Right renal cortex interstitium (tissue), 3 donors: ENCODE measurements at regions not wholly inside any gene's neighbourhood (a gene's known extent, or its start where the extent isn't known, plus 50 kb on each side); places are given as distances from the start of the nearest gene placed in this dataset.
"Not testable (repeated sequence)": the region's sequence is repeated elsewhere in the genome, so short reads cannot be mapped to it uniquely, and the experiment has no call there.

Experiments used
- DNase-seq, 3 donors: peaks; one replicate each; pipeline ENCODE4 v3.0.0-alpha.2; 2013; ENCODE audit warnings: low read depth in 3 of 3, low spot score in 2 of 3

DNA sequence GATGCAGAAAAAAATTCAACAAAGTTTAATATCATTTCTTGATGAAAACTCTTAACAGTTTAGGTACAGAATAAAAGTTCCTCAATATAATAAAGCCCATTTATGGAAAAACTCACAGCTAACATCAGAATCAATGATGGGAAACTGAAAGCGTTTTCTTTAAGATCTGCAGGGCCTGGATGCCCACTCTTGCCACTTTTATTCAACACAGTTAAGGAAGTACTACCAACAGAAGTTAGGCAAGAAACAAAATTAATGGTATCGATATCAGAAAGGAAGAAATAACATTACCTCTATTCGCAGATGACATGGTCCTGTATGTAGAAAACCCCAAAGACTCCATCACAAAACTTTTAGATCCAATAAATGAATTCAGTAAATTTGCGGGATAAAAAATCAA, 542.4 kb upstream of the RGMB start:
- no peak for DNase-seq

DNA sequence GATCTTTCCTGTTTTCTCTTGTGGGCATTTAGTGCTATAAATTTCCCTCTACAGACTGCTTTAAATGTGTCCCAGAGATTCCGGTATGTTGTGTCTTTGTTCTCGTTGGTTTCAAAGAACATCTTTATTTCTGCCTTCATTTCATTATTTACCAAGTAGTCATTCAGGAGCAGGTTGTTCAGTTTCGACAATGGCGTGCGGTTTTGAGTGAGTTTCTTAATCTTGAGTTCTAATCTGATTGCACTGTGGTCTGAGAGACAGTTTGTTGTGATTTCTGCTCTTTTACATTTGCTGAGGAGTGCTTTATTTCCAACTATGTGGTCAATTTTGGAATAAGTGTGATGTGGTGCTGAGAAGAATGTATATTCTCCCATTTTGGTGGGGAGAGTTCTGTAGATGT, 535.7 kb upstream of the RGMB start:
- DNase-seq: not testable (repeated sequence)

DNA sequence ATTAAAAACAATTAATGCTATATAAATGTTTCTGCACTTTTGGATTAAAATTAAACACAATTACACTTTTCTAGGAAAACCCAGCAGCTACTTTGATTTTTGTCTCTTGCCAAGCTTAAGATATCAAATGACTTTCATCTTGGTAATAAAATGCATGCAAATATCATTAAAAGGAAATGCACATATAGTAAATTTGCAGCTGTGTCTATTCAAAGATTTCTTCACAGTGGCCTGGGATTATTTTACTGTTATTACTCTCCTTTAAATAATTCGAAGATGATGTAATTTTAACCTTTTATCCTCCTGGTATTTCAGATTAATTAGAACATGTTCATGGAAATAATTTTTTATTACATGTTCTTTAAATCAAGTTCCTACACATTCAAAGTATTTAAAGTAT, 529.5 kb upstream of the RGMB start:
- DNase-seq: no peak

DNA sequence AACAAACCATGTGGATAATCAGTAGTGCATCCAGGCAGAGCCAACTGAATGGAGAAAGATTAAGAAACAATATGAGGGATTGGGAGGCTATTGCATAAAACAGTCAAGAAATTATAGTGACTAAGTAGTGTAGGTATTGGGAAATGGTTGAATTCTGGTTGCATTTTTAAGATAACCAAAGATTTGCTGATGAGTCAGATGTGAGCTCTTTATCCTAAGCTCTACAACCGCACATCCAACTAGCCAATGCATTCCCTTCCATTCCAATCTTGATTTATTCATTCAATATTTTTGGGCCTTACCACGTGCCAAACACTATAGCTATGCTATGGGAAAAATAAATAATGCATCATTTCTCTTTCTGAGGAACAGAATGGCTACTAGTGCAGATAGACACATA, 524.5 kb upstream of the RGMB start:
- DNase-seq: no peak

DNA sequence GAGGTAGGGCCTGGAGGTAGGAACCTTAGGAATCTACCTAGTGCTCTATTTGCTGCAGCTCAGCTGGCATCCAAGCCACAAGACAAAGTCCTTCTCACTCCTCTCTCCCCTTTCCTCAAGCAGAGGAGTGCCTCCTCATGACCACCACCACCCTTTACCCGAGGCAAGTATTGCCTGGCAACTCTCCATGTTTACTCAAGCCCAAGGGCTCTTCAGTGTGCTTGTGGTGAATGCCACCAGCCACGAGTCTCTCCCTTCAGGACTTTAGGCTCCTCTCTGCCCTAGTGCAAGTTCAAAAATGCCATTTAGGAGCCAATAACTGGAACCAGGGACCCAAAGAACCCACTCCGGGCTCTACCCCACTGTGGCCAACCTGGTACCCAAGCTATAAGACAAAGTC, 514.5 kb upstream of the RGMB start:
- DNase-seq: no peak

DNA sequence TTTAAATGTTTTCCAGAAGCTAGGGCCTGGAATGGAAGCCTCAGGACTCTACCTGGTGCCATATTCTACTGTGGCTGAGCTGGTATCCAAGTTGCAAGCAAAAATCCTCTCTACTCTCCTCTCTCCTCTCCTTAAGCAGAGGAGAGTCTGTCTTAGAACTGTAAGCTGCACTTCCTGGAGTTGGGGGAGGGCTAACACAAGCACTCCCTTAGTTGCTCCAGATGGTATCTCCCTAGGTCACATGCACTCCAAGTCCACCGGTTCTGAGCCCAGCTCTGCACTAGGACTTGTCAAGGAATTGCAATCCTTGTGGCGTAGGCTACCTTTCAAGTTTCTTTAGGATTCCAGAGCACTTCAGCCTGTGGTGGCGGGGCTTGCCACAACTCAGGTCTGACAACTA, 513.9 kb upstream of the RGMB start:
- DNase-seq: no peak

DNA sequence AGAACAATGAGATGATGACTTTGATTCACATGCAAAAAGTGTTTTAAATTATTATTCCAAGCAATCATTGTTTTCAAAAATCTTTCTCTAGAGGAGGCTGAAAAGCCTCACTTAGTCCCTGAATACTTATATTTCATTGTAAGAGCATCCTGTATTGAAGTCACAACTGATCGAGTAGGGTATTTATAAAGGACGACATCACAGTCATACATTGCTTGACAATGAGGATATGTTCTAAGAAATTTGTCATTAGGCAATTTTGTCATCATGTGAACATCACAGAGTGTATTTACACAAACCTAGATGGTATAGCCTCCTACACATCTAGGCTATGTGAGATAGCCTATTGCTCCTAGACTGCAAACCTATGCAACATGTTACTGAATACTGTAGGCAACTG, 510.4 kb upstream of the RGMB start:
- DNase-seq: no peak

DNA sequence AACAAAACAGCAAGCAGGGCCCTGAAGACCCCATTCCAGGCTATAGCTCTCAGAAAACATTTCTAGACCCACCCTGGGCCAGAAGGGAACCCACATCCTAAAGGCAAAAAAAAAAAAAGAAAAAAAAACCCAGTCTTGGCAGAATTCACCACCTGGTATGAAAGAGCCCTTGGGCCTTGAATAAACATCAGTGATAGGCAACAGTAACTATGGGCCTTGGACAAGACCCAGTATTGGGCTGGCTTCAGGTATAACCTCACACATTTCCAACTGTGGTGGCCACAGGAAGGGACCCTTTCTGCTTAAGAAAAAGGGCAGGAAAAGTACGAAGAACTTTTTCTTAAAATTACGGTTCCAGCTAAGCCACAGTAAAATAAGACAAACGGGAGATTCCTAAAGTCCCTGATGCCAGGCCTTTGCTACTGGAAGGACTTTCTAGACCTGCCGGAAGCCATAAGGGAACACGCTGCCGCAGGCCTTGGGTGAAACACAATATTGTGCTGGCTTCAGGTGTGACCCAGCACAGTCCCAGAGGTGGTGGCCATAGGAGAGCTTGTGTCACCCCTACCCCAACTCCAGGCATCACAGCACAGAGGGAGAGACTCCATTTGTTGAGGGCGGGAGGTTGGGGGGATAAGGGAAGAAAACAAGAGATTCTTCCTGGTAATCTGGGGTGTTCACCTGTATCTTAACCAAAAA, 505.2 kb upstream of the RGMB start:
- DNase-seq: no peak

DNA sequence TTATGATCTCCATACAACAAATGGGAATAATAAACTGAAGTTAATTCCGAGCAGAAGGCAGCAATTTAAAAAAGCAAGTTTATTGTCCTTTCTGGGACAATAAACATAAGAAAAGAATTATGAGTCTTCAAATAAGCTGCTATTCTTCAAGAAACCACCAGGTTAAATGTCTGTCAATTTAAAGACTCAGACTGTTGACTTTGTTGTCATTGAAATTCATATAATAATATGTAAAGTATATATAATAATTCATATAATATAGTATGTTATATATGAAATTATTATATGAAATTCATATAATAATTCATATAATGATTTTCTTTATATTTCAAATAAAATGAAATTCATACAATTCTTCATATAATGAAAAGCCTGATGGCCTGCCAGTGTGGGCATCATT, 497.5 kb upstream of the RGMB start:
- no peak for DNase-seq

DNA sequence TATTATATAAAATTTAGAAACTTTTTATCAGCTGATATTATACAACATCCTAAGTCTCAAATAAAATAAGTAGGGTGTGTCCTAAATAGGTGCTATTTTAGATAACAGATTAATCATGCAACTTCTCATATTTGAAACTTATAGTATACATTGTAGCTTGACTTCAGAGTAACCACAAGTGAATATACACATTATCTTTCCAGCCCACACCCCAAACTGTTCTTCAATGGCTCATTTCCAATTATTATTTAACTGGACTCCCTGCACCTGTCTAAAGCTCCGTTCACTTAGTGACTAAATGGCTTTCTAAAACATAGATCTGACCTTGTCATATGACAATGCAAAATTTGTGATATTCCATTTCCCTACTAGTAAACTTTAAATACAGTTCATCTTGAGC, 490.9 kb upstream of the RGMB start:
- no peak for DNase-seq

DNA sequence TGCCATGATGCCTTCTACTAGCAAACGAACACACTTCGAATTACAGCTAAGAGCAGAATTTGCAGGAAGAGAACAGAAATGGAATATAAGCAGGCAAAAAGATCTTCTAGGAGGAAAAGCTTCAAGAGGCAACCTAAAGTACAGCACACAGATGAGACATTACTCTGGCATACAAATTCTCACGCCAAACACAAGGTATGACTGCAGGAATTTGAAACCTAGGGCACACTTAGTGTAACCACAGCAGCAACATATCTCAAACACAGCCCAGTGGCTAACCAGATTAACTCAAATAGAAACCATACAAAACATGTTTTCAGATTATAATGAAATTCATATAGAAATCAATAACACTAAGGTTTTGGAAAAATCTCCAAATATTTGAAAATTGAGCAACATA, 481.0 kb upstream of the RGMB start:
- no peak for DNase-seq

DNA sequence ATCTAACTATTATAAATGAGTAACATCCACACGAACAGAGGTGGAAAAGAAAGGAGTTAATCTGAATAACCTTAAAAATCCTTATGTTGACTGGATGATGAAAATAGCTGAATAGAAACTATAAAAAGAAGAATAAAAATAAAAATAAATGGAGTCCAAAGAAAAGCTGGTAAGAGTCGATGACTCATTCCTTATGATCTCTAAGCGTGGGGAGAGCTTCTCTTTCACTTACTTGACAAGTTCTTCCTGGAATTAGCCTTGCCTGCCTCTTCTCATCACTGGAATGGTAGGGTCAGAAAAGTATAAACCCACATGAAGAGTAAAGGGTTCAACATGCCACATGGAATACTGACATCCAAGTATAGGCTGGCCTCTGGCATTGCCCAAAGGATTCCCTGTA, 477.0 kb upstream of the RGMB start:
- no peak for DNase-seq

DNA sequence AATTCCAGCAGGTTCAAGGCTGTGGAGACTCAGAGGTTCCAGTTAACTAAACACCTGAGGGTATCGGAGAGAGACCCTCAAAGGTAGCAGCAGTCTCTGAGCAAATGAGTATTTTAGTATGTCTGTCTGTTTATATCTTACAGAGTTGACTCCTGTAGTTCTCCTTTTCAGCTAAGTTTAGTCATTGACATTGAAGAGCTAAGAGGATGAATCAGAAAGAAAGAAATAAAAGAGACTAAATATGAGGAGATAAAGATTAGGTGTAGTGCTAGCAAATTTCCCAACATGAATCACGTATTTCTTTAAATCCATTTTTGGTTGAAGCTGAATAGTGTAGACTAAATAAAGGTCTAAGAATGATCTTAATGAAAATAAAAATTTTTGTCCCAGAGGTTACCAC, 474.0 kb upstream of the RGMB start:
- DNase-seq: no peak

DNA sequence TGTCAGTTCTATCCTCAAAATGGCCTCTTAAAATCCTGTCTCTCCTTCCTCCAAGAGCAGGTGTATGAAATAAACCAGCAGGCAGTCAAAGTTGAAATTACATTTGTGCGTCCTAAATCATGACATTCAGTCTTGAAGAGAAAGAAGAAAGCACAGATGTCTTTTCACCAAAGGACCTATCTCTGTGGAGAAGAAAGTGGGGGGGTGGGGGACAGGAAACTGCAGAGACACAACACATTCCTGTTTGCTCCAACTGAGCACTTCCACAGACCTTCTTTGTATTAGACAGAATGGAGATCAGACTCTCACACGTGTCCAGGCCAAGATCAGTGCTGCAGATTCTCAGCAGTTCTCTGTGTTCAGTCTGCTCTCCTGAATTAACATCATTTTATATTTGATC, 471.9 kb upstream of the RGMB start:
- no peak for DNase-seq

DNA sequence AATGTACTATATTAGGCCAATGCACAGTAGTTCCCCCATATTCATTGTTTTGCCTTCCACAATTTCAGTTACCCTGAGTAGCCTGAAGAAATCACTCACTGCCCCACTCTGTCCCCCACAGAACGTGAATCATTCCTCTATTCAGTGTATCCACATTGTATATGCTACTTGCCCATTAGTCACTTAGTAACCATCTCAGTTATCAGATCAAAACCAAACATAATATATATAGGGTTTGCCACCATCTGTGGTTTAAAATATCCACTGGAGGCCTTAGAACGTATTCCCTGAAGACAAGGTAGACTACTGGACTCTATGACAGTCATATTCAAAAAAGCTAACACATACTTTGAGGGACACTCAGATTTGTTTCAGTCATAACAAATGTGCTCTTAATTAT, 465.7 kb upstream of the RGMB start:
- DNase-seq: no peak

DNA sequence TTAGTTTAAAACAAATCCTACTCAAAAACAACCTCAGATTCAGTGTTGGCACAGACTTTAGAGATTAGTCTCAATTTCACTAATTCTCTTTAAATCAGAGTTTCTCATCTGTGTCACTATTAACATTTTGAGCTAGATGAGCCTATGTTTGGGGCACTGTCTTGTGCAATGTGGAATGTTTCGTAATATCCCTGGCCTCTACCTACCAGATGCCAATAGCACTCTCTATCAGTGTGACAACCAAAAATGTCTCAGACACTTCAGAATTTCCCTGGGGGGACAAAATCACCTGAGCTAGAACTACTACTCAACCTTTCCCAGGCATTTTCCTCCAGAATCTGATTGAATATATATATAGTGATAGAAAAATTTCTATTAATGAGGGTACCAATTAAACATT, 465.2 kb upstream of the RGMB start:
- DNase-seq: no peak

DNA sequence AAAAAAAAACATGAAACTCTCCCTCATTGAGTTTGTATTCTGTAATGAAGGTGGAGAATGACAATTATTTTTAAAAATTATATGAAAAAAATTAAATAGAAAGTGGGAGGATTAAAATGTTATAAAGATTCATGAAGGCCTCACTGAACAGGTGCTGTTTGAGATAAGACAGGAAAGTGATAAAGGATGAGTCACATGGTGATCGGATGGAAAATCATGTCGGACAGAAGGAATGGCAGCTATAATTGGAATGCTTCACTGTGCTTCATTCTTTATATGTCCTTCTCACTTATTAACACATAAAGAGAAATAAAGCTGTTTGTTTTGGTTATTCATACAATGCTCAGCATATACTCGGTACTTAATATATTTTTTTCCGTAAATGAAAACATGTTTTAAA, 464.5 kb upstream of the RGMB start:
- no peak for DNase-seq

DNA sequence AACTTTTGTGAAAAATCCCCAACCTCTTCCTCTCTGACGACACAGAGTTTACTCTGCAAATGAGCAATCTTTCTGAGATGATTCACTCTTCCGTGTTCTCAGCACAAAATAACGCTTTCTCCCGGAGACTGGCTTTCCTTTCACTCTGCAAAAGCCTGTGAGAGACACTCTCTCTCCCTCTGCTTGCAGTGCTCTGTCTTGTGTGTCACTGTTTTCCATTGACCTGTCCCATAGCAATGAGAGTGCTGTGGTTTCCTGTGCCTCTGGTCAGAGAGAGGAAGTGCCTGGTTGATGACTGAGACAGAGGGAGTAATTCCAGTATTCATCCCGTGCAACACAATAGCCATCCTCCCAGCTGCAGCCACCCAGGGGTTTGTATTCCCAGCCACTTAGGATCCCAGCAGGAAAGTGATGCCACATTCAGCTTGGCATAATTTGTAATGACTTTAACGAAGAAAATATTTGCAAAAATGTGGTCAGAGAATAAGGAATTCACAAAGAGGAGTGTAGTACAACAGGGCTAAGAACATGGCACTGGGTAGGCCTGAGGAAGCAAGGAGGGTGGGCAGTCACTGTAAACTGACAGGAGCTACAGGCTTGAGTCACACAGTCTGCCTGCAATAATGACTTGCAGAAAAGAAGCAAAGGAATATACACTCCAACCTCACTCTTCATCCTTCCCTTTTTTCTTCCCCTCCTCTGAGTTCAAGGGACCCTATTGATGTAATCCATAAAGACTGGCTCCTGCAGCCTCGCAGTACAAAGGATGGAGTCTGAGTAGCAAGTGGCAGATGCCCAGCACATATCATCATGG, 463.5 kb upstream of the RGMB start:
- no peak for DNase-seq

DNA sequence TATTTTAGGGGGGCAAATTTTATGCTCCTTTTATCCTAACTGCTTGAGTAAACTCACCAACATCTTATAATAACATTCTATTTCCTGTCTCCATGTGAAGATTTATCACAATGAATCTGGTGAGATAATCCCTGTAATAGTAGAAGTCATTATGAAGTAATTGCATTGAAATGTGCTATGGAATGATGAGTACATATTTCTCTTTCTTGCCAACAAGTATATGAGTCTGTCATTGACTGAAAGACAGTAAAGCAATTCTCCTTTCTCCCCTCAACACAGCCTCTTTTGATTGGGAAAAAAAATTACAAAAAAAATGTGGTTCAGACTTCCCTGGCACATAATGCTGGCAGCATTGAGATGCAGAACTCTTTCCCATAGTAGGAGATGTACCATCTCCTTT, 459.2 kb upstream of the RGMB start:
- no peak for DNase-seq

DNA sequence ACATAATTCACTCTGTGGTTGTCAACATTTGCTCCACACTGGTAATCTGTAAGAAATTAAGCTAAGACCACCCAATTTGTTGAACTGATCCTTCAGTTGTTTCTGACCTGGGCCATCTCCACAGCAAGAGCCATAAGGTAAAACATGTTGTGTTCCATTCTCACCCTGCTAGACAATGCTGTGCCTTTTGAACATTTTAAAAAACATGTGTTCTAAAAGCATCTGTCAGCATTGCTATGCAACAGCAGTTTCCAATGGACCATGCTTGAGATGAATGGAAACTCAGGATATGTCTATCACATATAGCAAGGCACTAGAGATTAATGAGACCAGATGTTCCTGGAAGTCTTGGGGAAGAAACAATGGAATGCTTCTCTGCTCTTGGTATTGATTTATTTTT, 455.1 kb upstream of the RGMB start:
- no peak for DNase-seq

DNA sequence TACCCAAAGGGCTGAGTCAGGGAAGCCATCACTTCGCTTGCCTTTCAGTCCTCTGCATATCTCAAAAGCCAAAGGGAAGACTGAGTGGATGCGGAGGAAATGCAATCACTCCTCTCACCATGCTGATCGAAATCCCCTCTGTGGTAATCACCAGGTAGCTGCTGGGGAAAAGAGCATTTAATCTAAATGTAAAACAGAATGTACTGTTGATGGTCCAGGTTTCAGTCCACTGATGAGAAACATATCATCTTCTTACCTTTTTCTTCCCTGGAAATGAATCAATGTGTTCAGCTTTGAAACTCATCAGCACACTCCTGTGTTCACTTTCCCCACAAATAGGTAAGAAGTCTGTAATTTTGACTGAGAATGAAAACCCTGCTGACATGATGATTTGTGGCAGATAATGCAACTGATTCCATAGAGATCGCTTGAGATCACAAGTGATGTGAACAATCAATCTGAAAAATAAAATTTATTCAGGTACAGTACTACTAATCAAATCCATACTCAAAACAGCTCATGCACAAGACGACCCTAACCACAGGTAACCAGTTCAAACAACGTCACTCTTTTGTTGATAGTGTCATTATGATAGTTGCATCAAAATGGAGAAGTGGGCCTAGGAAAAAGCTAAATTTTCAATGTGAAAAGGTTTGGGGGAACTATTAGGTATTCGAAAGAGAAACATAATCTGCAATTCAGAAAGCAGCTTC, 454.0 kb upstream of the RGMB start:
- DNase-seq: no peak

DNA sequence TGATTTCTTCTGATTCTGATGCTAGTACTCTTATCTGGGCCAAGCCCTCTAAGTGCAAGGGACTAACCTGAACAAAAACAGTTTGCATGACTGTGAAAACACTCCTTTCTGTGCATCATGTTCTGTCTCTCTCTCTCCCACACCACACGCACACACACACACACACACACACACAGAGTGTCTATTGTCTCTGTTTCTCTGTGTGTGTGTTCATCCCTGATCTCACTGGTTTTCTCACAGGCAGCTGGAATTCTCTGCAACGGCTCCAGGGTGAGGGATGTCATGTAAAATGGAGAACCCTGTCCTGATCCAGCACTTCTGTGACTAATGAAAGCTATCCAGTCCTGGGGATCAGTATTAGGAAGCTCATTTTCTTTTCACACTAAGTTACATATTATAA, 453.1 kb upstream of the RGMB start:
- no peak for DNase-seq
